ENCODE measurements at regions not wholly inside any gene's neighbourhood (a gene's known extent, or its start where the extent isn't known, plus 50 kb on each side); places are given as distances from the start of the nearest gene placed in this dataset.
A peak's percentile ranks its signal among the peaks of the same experiment; 100 is the strongest.

GRCh38 chr2:196403471-196403870 lies 232.1 kb upstream of the STK17B start:
- TF ChIP-seq, protein P1, sequence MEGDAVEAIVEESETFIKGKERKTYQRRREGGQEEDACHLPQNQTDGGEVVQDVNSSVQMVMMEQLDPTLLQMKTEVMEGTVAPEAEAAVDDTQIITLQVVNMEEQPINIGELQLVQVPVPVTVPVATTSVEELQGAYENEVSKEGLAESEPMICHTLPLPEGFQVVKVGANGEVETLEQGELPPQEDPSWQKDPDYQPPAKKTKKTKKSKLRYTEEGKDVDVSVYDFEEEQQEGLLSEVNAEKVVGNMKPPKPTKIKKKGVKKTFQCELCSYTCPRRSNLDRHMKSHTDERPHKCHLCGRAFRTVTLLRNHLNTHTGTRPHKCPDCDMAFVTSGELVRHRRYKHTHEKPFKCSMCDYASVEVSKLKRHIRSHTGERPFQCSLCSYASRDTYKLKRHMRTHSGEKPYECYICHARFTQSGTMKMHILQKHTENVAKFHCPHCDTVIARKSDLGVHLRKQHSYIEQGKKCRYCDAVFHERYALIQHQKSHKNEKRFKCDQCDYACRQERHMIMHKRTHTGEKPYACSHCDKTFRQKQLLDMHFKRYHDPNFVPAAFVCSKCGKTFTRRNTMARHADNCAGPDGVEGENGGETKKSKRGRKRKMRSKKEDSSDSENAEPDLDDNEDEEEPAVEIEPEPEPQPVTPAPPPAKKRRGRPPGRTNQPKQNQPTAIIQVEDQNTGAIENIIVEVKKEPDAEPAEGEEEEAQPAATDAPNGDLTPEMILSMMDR (IDR thresholded peaks at IDR 0.05; ENCODE audit: insufficient read depth, low read length, missing control alignments): no peak
- ChIA-PET POLR2A (no interaction called here), CTCF (interaction anchor here (0.8 to 1.3 kb wide), 3 partner anchors 50 to 108 kb away, joined by 3 to 6 read pairs (median 4); no protein-coding TSS in a partner anchor)
- no peak overlapping the region for H3K4me3 ChIP-seq (ENCODE audit: low read depth, low read length)
- peak; percentile 52 for DNase-seq (ENCODE audit: low read depth, low spot score)

DNA sequence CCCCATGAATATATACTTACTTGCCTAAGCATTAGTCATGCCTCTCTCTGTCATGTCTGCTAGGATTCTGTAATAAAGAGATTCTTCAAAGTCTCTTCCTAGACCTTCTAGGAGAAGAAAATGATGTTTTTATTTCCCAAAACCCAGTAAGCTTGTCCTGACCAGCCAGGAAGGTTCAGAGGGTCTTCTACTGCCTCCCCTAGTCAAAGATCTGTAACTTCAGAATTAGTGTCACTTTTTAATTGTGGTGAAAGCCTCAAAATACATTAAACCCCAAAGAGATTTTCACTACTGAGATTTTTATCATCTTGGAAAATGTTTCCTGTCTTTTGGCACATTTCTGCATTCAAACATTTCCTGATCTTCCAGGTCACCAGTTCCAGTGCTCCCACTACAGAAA lies 232.9 kb upstream of the STK17B start:
- ChIA-PET CTCF (interaction anchor here (0.8 to 1.7 kb wide), 4 partner anchors 32 to 109 kb away, joined by 3 to 6 read pairs (median 4); no protein-coding TSS in a partner anchor), POLR2A (no interaction called here)
- no peak for DNase-seq (ENCODE audit: low read depth, low spot score)
- TF ChIP-seq, protein P1 (IDR thresholded peaks at IDR 0.05; ENCODE audit: insufficient read depth, low read length, missing control alignments): no peak
- no peak overlapping the region for H3K4me3 ChIP-seq (ENCODE audit: low read depth, low read length)

- POLR2A ChIA-PET: no interaction called here
- CTCF ChIA-PET: no interaction called here
- no peak overlapping the region for H3K4me3 ChIP-seq (ENCODE audit: low read depth, low read length)
- TF ChIP-seq, protein P1 (IDR thresholded peaks at IDR 0.05; ENCODE audit: insufficient read depth, low read length, missing control alignments): no peak
- DNase-seq (ENCODE audit: low read depth, low spot score): no peak
Observed at GRCh38 chr2:196407675-196408264, 231.7 kb upstream of the CCDC150 start.

DNA sequence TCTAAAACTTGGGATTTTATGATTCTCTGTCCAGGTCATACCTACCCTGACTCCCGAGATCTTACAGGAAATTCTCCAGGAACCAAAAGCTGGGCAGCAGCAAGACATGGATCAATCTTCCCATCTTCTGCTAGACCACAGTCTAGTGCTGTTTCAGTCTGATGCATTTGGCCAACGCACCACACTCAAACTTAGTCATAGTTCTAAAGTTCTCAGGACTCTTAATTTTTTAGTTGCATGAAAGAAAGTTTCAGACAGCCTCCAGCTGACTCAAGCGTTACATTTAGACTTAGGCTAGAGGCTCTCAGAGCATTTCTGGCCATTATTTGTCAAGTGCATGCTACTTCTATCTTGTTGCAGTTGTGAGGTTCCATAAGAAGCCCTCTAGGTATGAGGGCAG lies 230.1 kb upstream of the CCDC150 start:
- TF ChIP-seq, protein P1 (IDR thresholded peaks at IDR 0.05; ENCODE audit: insufficient read depth, low read length, missing control alignments): no peak
- ChIA-PET CTCF (no interaction called here), POLR2A (no interaction called here)
- no peak for DNase-seq (ENCODE audit: low read depth, low spot score)
- no peak overlapping the region for H3K4me3 ChIP-seq (ENCODE audit: low read depth, low read length)

DNA sequence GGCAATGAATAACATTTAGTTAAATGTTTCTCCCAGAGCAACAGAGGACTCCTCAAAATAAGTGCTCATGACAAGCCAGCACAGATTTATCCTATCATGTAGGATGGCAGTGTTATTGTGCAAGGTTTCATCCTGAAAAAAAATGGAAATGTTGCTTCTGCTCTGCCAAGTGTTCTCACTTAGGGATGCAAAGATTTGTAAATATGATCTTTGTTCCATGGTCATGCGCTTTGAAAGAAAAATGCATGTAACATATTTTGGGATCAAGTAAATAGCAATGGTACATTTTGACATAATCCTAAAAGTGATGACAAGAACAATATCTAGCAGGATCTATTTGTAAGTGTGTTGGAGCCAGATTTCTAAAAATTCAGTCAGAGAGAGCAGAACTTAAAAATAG lies 229.5 kb upstream of the CCDC150 start:
- DNase-seq (ENCODE audit: low read depth, low spot score): no peak
- POLR2A ChIA-PET: no interaction called here
- H3K4me3 ChIP-seq (ENCODE audit: low read depth, low read length): no peak overlapping the region
- CTCF ChIA-PET: interaction anchor here (0.8 kb wide), 1 partner anchor 44 kb away, joined by 3 read pairs; no protein-coding TSS in a partner anchor
- TF ChIP-seq, protein P1 (IDR thresholded peaks at IDR 0.05; ENCODE audit: insufficient read depth, low read length, missing control alignments): no peak

GRCh38 chr2:196413821-196414274 lies 225.7 kb upstream of the CCDC150 start:
- ChIA-PET POLR2A (no interaction called here), CTCF (interaction anchor here (0.9 to 1.2 kb wide), 4 partner anchors 8 to 116 kb away, joined by 3 to 4 read pairs (median 3); no protein-coding TSS in a partner anchor)
- TF ChIP-seq, protein P1 (IDR thresholded peaks at IDR 0.05; ENCODE audit: insufficient read depth, low read length, missing control alignments): no peak
- no peak overlapping the region for H3K4me3 ChIP-seq (ENCODE audit: low read depth, low read length)
- no peak for DNase-seq (ENCODE audit: low read depth, low spot score)

All from AG04449 (cell line).